H1 (cell line): ENCODE measurements at regions not wholly inside any gene's neighbourhood (a gene's known extent, or its start where the extent isn't known, plus 50 kb on each side); places are given as distances from the start of the nearest gene placed in this dataset.

Source experiments
- CBX8 ChIP-seq: fragments of 300-800, 300-1000 bp; sonication (generic); IDR thresholded peaks from 2 replicates; pipeline ENCODE4 v1.7.1; 2016; ENCODE audit warnings: low read depth, low read length, borderline replicate concordance
- FOSL1 ChIP-seq: IDR thresholded peaks from 2 replicates; pipeline ENCODE4 v1.6.1; 2011; ENCODE audit warnings: mild to moderate bottlenecking, low read depth, low read length, moderate library complexity; ENCODE audit not compliant: insufficient read depth
- HDAC2 ChIP-seq, 2 experiments: fragments of 300-600 bp in 1 of 2; sonication (generic) in 1 of 2; IDR thresholded peaks; 2 replicates each; pipeline ENCODE4 v1.6.1; 2011 to 2012; ENCODE audit warnings: low read depth in 2 of 2, low read length in 2 of 2, mild to moderate bottlenecking in 2 of 2, moderate library complexity in 2 of 2, borderline replicate concordance in 1 of 2, inconsistent platforms in 1 of 2
- KDM1A ChIP-seq: fragments of 200-600, 300-600 bp; sonication (generic); IDR thresholded peaks from 2 replicates; pipeline ENCODE4 v1.7.1; 2016; ENCODE audit warnings: mild to moderate bottlenecking, low read length, borderline replicate concordance
- KDM4A ChIP-seq: IDR thresholded peaks from one replicate; pipeline ENCODE4 v1.7.1; 2012; ENCODE audit warnings: low read depth, mild to moderate bottlenecking, moderate library complexity, low read length, inconsistent platforms; ENCODE audit not compliant: severe bottlenecking
- PHF8 ChIP-seq: fragments of 200-600 bp; sonication (generic); conservative IDR thresholded peaks from 2 replicates; pipeline ENCODE4 v1.7.1; 2012; ENCODE audit warnings: low read depth, mild to moderate bottlenecking, inconsistent platforms, low read length, moderate library complexity
- RNF2 ChIP-seq: fragments of 200-900, 300-1000 bp; sonication (generic); IDR thresholded peaks from 2 replicates; pipeline ENCODE4 v1.7.1; 2016; ENCODE audit warnings: borderline replicate concordance, low read depth, mild to moderate bottlenecking, antibody characterized with exemption, low read length; ENCODE audit not compliant: poor library complexity, severe bottlenecking; ENCODE audit errors: missing control alignments
- TF ChIP-seq, protein P1 (sequence below): IDR thresholded peaks from 2 replicates; pipeline ENCODE4 v1.6.1; 2011; ENCODE audit warnings: low read length, improper control_type of control experiment

DNA sequence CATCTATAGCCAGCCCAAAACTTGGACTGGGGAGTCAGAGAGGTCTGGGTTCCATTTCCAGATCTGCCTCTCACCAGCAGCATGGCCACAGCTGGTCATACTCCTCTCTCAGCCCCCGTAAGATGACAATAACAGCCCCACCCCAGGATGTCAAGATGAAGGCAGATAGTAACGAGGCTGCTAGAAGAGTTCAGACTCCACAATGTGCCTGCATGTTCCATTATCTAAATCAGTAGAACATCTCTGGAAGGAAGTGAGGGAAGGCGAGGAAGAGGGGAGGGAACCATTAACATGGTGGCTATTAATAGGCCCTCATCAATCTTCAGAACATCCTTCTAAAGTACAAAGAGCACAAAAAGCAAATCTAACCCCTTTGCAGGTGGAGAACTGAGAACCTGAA lies 98.0 kb upstream of the KCNG1 start (continued):
- TF ChIP-seq, protein P1, sequence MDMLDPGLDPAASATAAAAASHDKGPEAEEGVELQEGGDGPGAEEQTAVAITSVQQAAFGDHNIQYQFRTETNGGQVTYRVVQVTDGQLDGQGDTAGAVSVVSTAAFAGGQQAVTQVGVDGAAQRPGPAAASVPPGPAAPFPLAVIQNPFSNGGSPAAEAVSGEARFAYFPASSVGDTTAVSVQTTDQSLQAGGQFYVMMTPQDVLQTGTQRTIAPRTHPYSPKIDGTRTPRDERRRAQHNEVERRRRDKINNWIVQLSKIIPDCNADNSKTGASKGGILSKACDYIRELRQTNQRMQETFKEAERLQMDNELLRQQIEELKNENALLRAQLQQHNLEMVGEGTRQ = no peak
- TF ChIP-seq PHF8 (no peak), KDM4A (no peak), CBX8 (no peak), FOSL1 (no peak), KDM1A (no peak), RNF2 (no peak), HDAC2 (IDR thresholded peaks at IDR 0.05; ENCODE audit: borderline replicate concordance in 1 of 2, low read depth in 2 of 2, low read length in 2 of 2) (no peak)
